ENCODE measurements at regions not wholly inside any gene's neighbourhood (a gene's known extent, or its start where the extent isn't known, plus 50 kb on each side); places are given as distances from the start of the nearest gene placed in this dataset.

DNA sequence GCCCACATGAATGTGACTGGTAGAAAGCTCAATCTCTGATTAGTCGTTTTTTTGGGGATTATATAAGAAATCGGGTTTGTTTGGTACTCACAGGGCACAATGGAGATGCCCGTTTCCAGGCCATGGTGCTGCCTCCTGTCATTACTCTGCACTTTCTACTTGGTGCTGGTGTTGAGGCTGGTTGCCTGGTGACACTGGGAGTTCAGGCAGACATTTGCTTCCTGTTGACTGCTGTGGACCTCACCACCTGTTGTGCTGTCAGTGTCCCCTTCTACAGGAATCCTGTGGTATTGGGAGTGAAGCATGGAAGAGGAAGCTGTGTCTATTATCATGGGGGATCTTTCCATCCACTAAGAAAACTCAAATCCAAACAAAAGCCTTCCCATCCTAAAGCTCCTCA is 227.2 kb upstream of the TBL1XR1 start:
- TF ChIP-seq CTCF (IDR thresholded peaks at IDR 0.05) (no peak), POLR2A (IDR thresholded peaks at IDR 0.05) (no peak), POLR2AphosphoS5 (IDR thresholded peaks at IDR 0.05) (no peak)
